HCT116 (cell line): ENCODE measurements at regions not wholly inside any gene's neighbourhood (a gene's known extent, or its start where the extent isn't known, plus 50 kb on each side); places are given as distances from the start of the nearest gene placed in this dataset.

Experiments
- ATAC-seq: fragments of 200-7000 bp; cut with Tn5 transposase; 2 replicates; pipeline ENCODE4 v1.9.1; 2020; ENCODE audit warnings: mild to moderate bottlenecking, moderate library complexity
- BruUV-seq: library from RNA; stranded (reverse); fragments of 400-500 nt; replicated peaks from 2 replicates; lab custom pipeline; 2021; lab: Mats Ljungman, UMichigan
- CTCF ChIA-PET: fragments of 300-600 bp; sonication (Branson Sonifier 250); formaldehyde crosslinking; loops from one replicate; lab custom pipeline; 2021; ENCODE audit warnings: antibody characterized with exemption; lab: Charles Lee
- POLR2A ChIA-PET: fragments of 300-600, 350-600 bp; sonication (Branson Sonifier 250); formaldehyde crosslinking; loops from one replicate; lab custom pipeline; 2021; ENCODE audit warnings: antibody characterized with exemption; lab: Charles Lee
- RAD21 ChIA-PET, 2 experiments: fragments of 300-600 bp; sonication (Branson Sonifier 250); formaldehyde crosslinking; loops; one replicate each; lab custom pipeline; 2023; ENCODE audit warnings: low total read pairs in 2 of 2; ENCODE audit not compliant: uncharacterized antibody in 2 of 2, unreplicated experiment in 2 of 2, low non-redundant PET in 1 of 2; lab: Charles Lee
- DNase-seq: peaks from one replicate; pipeline ENCODE4 v3.0.0-alpha.2; 2010; ENCODE audit warnings: low read depth, low spot score
- H2AFZ ChIP-seq: fragments of 200-600 bp; shearing (Covaris generic), sonication (generic); 2 replicates; pipeline ENCODE4 v1.6.1; 2017; ENCODE audit warnings: low read depth, mixed run types, mixed read lengths, antibody characterized with exemption, low read length; ENCODE audit not compliant: poor library complexity, severe bottlenecking
- H3K27ac ChIP-seq: 2 replicates; pipeline ENCODE4 v1.5.1; 2012; ENCODE audit warnings: low read depth, low read length
- H3K27me3 ChIP-seq: fragments of 200-600 bp; sonication (generic); 2 replicates; pipeline ENCODE4 v1.6.1; 2016; ENCODE audit warnings: mixed run types, low read length, mixed read lengths; ENCODE audit not compliant: insufficient read depth
- H3K36me3 ChIP-seq, 2 experiments: fragments of 200-500 bp in 1 of 2; fragments of 200-600 bp in 1 of 2; sonication (Bioruptor generic) in 1 of 2; sonication (generic) in 1 of 2; 2 replicates each; pipeline versions ENCODE4 v1.5.1 to v1.6.1; 2014 to 2016; ENCODE audit warnings: low read length in 2 of 2, inconsistent platforms in 1 of 2, mixed read lengths in 1 of 2, mixed run types in 1 of 2; ENCODE audit not compliant: insufficient read depth in 2 of 2, control insufficient read depth in 1 of 2
- H3K4me1 ChIP-seq, 2 experiments: fragments of 200-600 bp in 1 of 2; sonication (generic) in 1 of 2; 2 replicates each; pipeline versions ENCODE4 v1.5.1 to v1.6.1; 2012 to 2017; ENCODE audit warnings: low read length in 2 of 2, inconsistent platforms in 1 of 2, mild to moderate bottlenecking in 1 of 2, mixed read lengths in 1 of 2, mixed run types in 1 of 2, moderate library complexity in 1 of 2; ENCODE audit not compliant: insufficient read depth in 2 of 2, control insufficient read depth in 1 of 2
- H3K4me2 ChIP-seq: fragments of 200-600 bp; sonication (generic); 2 replicates; pipeline ENCODE4 v1.6.1; 2017; ENCODE audit warnings: mixed run types, low read length, mixed read lengths
- H3K4me3 ChIP-seq, 2 experiments: fragments of 200-600 bp in 1 of 2; sonication (generic) in 1 of 2; replicated peaks in 1 of 2; 2 replicates each; pipeline ENCODE4 v1.5.1; 2011 to 2016; ENCODE audit warnings: low read length in 2 of 2, control low read depth in 1 of 2, low read depth in 1 of 2, mild to moderate bottlenecking in 1 of 2, mixed read lengths in 1 of 2, mixed run types in 1 of 2
- H3K79me2 ChIP-seq: fragments of 200-600 bp; sonication (generic); 2 replicates; pipeline ENCODE4 v1.6.1; 2017; ENCODE audit warnings: mild to moderate bottlenecking, mixed run types, low read length, moderate library complexity, mixed read lengths; ENCODE audit not compliant: insufficient read depth
- H3K9ac ChIP-seq: fragments of 200-600 bp; sonication (generic); 2 replicates; pipeline ENCODE4 v1.6.1; 2016; ENCODE audit warnings: low read length, mixed read lengths
- H3K9me2 ChIP-seq: fragments of 200-600 bp; sonication (generic), shearing (Covaris generic); 2 replicates; pipeline ENCODE4 v1.6.1; 2017; ENCODE audit warnings: mixed run types, mild to moderate bottlenecking, moderate library complexity; ENCODE audit not compliant: insufficient read depth
- H3K9me3 ChIP-seq, 2 experiments: fragments of 200-500 bp in 1 of 2; fragments of 200-600 bp in 1 of 2; sonication (Bioruptor generic) in 1 of 2; sonication (generic) in 1 of 2; 2 replicates each; pipeline ENCODE4 v1.6.1; 2014 to 2017; ENCODE audit warnings: low read length in 2 of 2, mixed read lengths in 2 of 2, inconsistent platforms in 1 of 2, low read depth in 1 of 2, mild to moderate bottlenecking in 1 of 2, mixed run types in 1 of 2, moderate library complexity in 1 of 2; ENCODE audit not compliant: control insufficient read depth in 1 of 2, insufficient read depth in 1 of 2
- H4K20me1 ChIP-seq: fragments of 200-600 bp; sonication (generic), shearing (Covaris generic); 2 replicates; pipeline ENCODE4 v1.6.1; 2017; ENCODE audit warnings: mixed run types, mild to moderate bottlenecking, moderate library complexity; ENCODE audit not compliant: insufficient read depth
- CBX3 ChIP-seq: IDR thresholded peaks from 2 replicates; pipeline ENCODE4 v1.6.1; 2012; ENCODE audit warnings: low read depth
- CEBPB ChIP-seq: IDR thresholded peaks from 2 replicates; pipeline ENCODE4 v1.6.1; 2012; ENCODE audit warnings: low read depth
- EGR1 ChIP-seq: IDR thresholded peaks from 2 replicates; pipeline ENCODE4 v1.6.1; 2012; ENCODE audit warnings: low read depth
- ELF1 ChIP-seq: IDR thresholded peaks from 2 replicates; pipeline ENCODE4 v1.6.1; 2012; ENCODE audit warnings: low read depth, borderline replicate concordance
- EZH2 ChIP-seq: fragments of 200-600 bp; sonication (generic); IDR thresholded peaks from 2 replicates; pipeline ENCODE4 v1.6.1; 2017; ENCODE audit warnings: antibody characterized with exemption, mixed run types
- EZH2phosphoT487 ChIP-seq: fragments of 200-600 bp; IDR thresholded peaks from 2 replicates; pipeline ENCODE4 v1.6.1; 2018; ENCODE audit warnings: antibody characterized with exemption, borderline replicate concordance
- FOSL1 ChIP-seq: IDR thresholded peaks from 2 replicates; pipeline ENCODE4 v1.6.1; 2012; ENCODE audit warnings: low read depth
- JUND ChIP-seq: IDR thresholded peaks from 2 replicates; pipeline ENCODE4 v1.6.1; 2012
- POLR2A ChIP-seq: IDR thresholded peaks from 2 replicates; pipeline ENCODE4 v1.7.0; 2011; ENCODE audit warnings: borderline replicate concordance; ENCODE audit not compliant: insufficient read depth, insufficient read length; ENCODE audit errors: extremely low read depth
- POLR2AphosphoS5 ChIP-seq: IDR thresholded peaks from 2 replicates; pipeline ENCODE4 v1.6.1; 2011; ENCODE audit warnings: mild to moderate bottlenecking, low read depth, low read length, moderate library complexity
- RAD21 ChIP-seq: IDR thresholded peaks from 2 replicates; pipeline ENCODE4 v1.6.1; 2012; ENCODE audit warnings: low read depth, mild to moderate bottlenecking
- SIN3A ChIP-seq: IDR thresholded peaks from 2 replicates; pipeline ENCODE4 v1.6.1; 2012; ENCODE audit warnings: low read depth
- SP1 ChIP-seq: IDR thresholded peaks from 2 replicates; pipeline ENCODE4 v1.6.1; 2012; ENCODE audit warnings: low read depth
- SRF ChIP-seq: IDR thresholded peaks from 2 replicates; pipeline ENCODE4 v1.6.1; 2012; ENCODE audit warnings: low read depth
- TCF7L2 ChIP-seq: IDR thresholded peaks from 2 replicates; pipeline ENCODE4 v1.7.0; 2011; ENCODE audit warnings: borderline replicate concordance, inconsistent platforms; ENCODE audit not compliant: insufficient read depth, insufficient read length; ENCODE audit errors: extremely low read depth
- ZFX ChIP-seq: fragments of 450-650 bp; IDR thresholded peaks from 2 replicates; pipeline ENCODE4 v1.6.1; 2017
- ZNF274 ChIP-seq: fragments of 200-500 bp; sonication (Bioruptor generic); IDR thresholded peaks from 2 replicates; pipeline ENCODE4 v1.6.1; 2014; ENCODE audit warnings: mild to moderate bottlenecking, low read depth, low read length, inconsistent platforms
- intact Hi-C: fragments of 100-400 bp; cut with micrococcal nuclease; formaldehyde crosslinking; loops from 2 replicates; pipeline ENCODE4 v1.10.0; 2022
- TF ChIP-seq, protein P1 (sequence below): IDR thresholded peaks from 2 replicates; pipeline ENCODE4 v1.6.1; 2012
- TF ChIP-seq, protein P2 (sequence below): IDR thresholded peaks from 2 replicates; pipeline ENCODE4 v1.6.1; 2011; ENCODE audit warnings: mild to moderate bottlenecking, low read length, moderate library complexity; ENCODE audit not compliant: insufficient replicate concordance; ENCODE audit errors: extremely low read depth
- TF ChIP-seq, protein P3 (sequence below): IDR thresholded peaks from 2 replicates; pipeline ENCODE4 v1.6.1; 2012

DNA sequence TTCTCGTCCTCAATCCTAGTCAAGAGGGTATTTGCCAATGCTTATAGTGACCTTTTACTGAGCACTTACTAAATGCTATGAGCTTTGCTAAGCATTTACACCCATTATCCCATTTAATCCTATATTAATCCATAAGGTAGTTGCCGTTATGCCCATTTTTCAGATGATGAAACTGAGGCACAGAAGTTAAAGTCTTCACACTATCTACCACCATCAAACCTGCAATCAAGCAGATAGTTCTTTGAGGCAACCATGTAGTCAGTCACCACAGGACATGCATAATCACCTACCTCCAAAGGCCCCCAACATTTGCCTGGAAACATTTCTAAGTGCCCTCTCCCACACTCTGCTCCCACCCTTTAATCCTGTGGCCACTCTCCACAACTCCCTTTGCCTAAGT lies 149.6 kb downstream of the LY86 start:
- H4K20me1 ChIP-seq, result no peaks in the 10 kb centered on the region
- H3K4me2 ChIP-seq, result no peak overlapping the region
- no peak overlapping the region for H2AFZ ChIP-seq
- POLR2A ChIA-PET, result no interaction called here
- RAD21 ChIA-PET, result no interaction called here
- intact Hi-C loops, result no loop called here
- no peaks in the 10 kb centered on the region for H3K27me3 ChIP-seq
- H3K36me3 ChIP-seq, result no peaks in the 10 kb centered on the region
- no peaks in the 10 kb centered on the region for H3K9me3 ChIP-seq
- peaks cover 6 to 18% of the 10 kb centered on the region in 2 experiments for H3K4me1 ChIP-seq
- no peak overlapping the region for H3K4me3 ChIP-seq
- no peak overlapping the region for H3K9ac ChIP-seq
- no peak overlapping the region for H3K27ac ChIP-seq
- BruUV-seq, result no TSS peak
- CTCF ChIA-PET, result no interaction called here
- no peak for DNase-seq
- TF ChIP-seq JUND, result no peak
- TF ChIP-seq EGR1, result no peak
- no peak for TF ChIP-seq POLR2AphosphoS5
- no peak for TF ChIP-seq ZFX
- no peak for TF ChIP-seq CBX3
- TF ChIP-seq, all 23 proteins: peak for 0
- no peaks in the 10 kb centered on the region for H3K79me2 ChIP-seq
- ATAC-seq, result no peak
- no peaks in the 10 kb centered on the region for H3K9me2 ChIP-seq

DNA sequence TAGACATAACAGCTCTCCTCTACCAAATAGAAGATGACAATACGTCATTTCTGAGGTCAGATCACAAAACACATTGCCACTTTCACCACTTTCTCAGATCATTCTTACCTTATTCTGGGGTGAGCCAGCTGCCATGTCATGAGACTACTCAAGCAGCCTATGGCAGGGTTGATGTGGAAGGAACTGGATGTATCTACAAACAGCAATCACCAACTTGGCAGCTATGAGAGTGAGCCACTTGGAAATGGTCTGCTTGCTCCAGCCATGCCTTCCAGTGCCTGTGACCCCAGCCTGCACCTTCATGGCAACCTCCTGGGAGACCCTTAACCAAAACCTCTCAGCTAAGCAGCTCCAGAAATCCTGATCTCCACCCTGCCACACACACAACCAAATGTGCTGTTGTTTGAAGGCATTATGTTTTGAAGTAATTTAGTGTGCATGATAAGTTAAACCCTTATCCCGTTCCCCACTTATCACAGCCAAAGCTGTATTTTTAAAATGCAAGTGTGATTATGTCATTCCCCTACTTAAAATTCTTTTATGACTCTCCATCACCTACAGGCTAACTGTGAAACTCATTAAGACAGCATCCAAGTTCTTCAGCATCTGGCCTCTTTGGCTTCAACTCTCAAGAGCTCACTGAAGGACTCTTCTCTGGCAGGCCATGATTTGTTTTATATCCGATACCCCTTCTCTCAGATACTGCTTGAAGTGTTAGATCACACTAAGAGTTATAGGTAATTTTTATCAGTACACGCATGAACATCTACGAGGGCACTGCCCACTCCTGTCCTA lies 150.6 kb downstream of the LY86 start:
- no peaks in the 10 kb centered on the region for H4K20me1 ChIP-seq
- no peaks in the 10 kb centered on the region for H3K9me2 ChIP-seq
- no peak overlapping the region for H3K27ac ChIP-seq
- no TSS peak for BruUV-seq
- no peak overlapping the region for H3K9ac ChIP-seq
- no peaks in the 10 kb centered on the region for H3K9me3 ChIP-seq
- no peaks in the 10 kb centered on the region for H3K27me3 ChIP-seq
- ChIA-PET RAD21 (no interaction called here), CTCF (interaction anchor here (0.7 kb wide), 1 partner anchor 104 kb away, joined by 3 read pairs; no protein-coding TSS in a partner anchor), POLR2A (no interaction called here)
- TF ChIP-seq ZNF274, result no peak
- TF ChIP-seq EGR1, result no peak
- no peak for TF ChIP-seq ELF1
- no peak for TF ChIP-seq POLR2AphosphoS5
- TF ChIP-seq SP1, result no peak
- no peak for TF ChIP-seq TCF7L2
- TF ChIP-seq CEBPB, result no peak
- TF ChIP-seq JUND, result no peak
- no peak for TF ChIP-seq CBX3
- no peak for TF ChIP-seq EZH2phosphoT487
- no peak for TF ChIP-seq ZFX
- TF ChIP-seq EZH2, result no peak
- TF ChIP-seq RAD21, result no peak
- TF ChIP-seq, protein P1, sequence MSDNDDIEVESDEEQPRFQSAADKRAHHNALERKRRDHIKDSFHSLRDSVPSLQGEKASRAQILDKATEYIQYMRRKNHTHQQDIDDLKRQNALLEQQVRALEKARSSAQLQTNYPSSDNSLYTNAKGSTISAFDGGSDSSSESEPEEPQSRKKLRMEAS, result no peak
- no peak for TF ChIP-seq FOSL1
- TF ChIP-seq, protein P2, sequence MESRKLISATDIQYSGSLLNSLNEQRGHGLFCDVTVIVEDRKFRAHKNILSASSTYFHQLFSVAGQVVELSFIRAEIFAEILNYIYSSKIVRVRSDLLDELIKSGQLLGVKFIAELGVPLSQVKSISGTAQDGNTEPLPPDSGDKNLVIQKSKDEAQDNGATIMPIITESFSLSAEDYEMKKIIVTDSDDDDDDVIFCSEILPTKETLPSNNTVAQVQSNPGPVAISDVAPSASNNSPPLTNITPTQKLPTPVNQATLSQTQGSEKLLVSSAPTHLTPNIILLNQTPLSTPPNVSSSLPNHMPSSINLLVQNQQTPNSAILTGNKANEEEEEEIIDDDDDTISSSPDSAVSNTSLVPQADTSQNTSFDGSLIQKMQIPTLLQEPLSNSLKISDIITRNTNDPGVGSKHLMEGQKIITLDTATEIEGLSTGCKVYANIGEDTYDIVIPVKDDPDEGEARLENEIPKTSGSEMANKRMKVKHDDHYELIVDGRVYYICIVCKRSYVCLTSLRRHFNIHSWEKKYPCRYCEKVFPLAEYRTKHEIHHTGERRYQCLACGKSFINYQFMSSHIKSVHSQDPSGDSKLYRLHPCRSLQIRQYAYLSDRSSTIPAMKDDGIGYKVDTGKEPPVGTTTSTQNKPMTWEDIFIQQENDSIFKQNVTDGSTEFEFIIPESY, result no peak
- no peak for TF ChIP-seq POLR2A
- no peak for TF ChIP-seq SRF
- no peak for TF ChIP-seq SIN3A
- TF ChIP-seq, protein P3, sequence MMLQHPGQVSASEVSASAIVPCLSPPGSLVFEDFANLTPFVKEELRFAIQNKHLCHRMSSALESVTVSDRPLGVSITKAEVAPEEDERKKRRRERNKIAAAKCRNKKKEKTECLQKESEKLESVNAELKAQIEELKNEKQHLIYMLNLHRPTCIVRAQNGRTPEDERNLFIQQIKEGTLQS, result no peak
- H3K4me3 ChIP-seq, result no peak overlapping the region
- no peak overlapping the region for H2AFZ ChIP-seq
- peaks cover 6 to 13% of the 10 kb centered on the region in 2 experiments for H3K4me1 ChIP-seq
- no peaks in the 10 kb centered on the region for H3K36me3 ChIP-seq
- intact Hi-C loops, result no loop called here
- ATAC-seq (no peak), DNase-seq (no peak)
- no peaks in the 10 kb centered on the region for H3K79me2 ChIP-seq
- H3K4me2 ChIP-seq, result no peak overlapping the region
